Neural cell (in vitro differentiated cells): ENCODE measurements at regions not wholly inside any gene's neighbourhood (a gene's known extent, or its start where the extent isn't known, plus 50 kb on each side); places are given as distances from the start of the nearest gene placed in this dataset.
A peak's percentile ranks its signal among the peaks of the same experiment; 100 is the strongest.

Source experiments
- H2AFZ ChIP-seq: fragments of 200-600, 300-800 bp; sonication (generic), shearing (Covaris generic); 2 replicates; pipeline ENCODE4 v1.6.0; 2014; ENCODE audit warnings: low read depth, mild to moderate bottlenecking, antibody characterized with exemption, low read length, moderate library complexity
- H3F3A ChIP-seq: fragments of 200-600 bp; shearing (Covaris generic); 2 replicates; pipeline ENCODE4 v1.6.1; 2016; ENCODE audit warnings: mild to moderate bottlenecking, moderate library complexity, mixed read lengths, antibody characterized with exemption, low read length; ENCODE audit not compliant: insufficient read depth, poor library complexity, severe bottlenecking
- H3K27ac ChIP-seq: fragments of 200-600, 300-800 bp; sonication (generic), shearing (Covaris generic); 2 replicates; pipeline ENCODE4 v1.5.1; 2014; ENCODE audit warnings: mild to moderate bottlenecking, low read length, moderate library complexity
- H3K27me3 ChIP-seq: fragments of 300-800, 200-600 bp; sonication (generic), shearing (Covaris generic); 2 replicates; pipeline ENCODE4 v1.6.0; 2014; ENCODE audit warnings: mild to moderate bottlenecking, low read depth, low read length, moderate library complexity; ENCODE audit not compliant: insufficient read depth
- H3K36me3 ChIP-seq: fragments of 300-800, 200-600 bp; sonication (generic), shearing (Covaris generic); 2 replicates; pipeline ENCODE4 v1.5.1; 2014; ENCODE audit warnings: mild to moderate bottlenecking, antibody characterized with exemption, low read length, moderate library complexity; ENCODE audit not compliant: insufficient read depth
- H3K4me2 ChIP-seq: fragments of 300-800, 200-600 bp; sonication (generic), shearing (Covaris generic); 2 replicates; pipeline ENCODE4 v1.6.0; 2014; ENCODE audit warnings: mild to moderate bottlenecking, low read length
- H3K4me3 ChIP-seq: fragments of 300-800, 200-600 bp; sonication (generic), shearing (Covaris generic); 2 replicates; pipeline ENCODE4 v1.5.1; 2014; ENCODE audit warnings: mild to moderate bottlenecking, low read length, moderate library complexity
- H3K79me2 ChIP-seq: fragments of 200-600 bp; shearing (Covaris generic); replicated peaks from 2 replicates; pipeline ENCODE4 v1.6.0; 2014; ENCODE audit warnings: mild to moderate bottlenecking, low read length, moderate library complexity; ENCODE audit not compliant: insufficient read depth
- H3K9ac ChIP-seq: fragments of 300-800, 200-600 bp; sonication (generic), shearing (Covaris generic); 2 replicates; pipeline ENCODE4 v1.6.1; 2016; ENCODE audit warnings: mild to moderate bottlenecking, low read length, mixed read lengths
- H3K9me2 ChIP-seq: fragments of 200-600 bp; shearing (Covaris generic); 2 replicates; pipeline ENCODE4 v1.6.1; 2016; ENCODE audit warnings: mild to moderate bottlenecking, low read length, mixed read lengths; ENCODE audit not compliant: insufficient read depth
- H3K9me3 ChIP-seq: fragments of 200-600, 300-800 bp; sonication (generic), shearing (Covaris generic); 2 replicates; pipeline ENCODE4 v1.6.1; 2016; ENCODE audit warnings: mild to moderate bottlenecking, mixed run types, low read length, moderate library complexity, mixed read lengths
- H4K20me1 ChIP-seq: fragments of 200-600 bp; shearing (Covaris generic); 2 replicates; pipeline ENCODE4 v1.6.1; 2016; ENCODE audit warnings: mild to moderate bottlenecking, mixed run types; ENCODE audit not compliant: insufficient read depth
- EP300 ChIP-seq: fragments of 450-650 bp; conservative IDR thresholded peaks from 2 replicates; pipeline ENCODE4 v1.6.1; 2014; ENCODE audit warnings: antibody characterized with exemption, mild to moderate bottlenecking, moderate library complexity; ENCODE audit not compliant: poor library complexity, severe bottlenecking
- EZH2 ChIP-seq: fragments of 200-600, 300-800 bp; shearing (Covaris generic), sonication (generic); IDR thresholded peaks from 2 replicates; pipeline ENCODE4 v1.6.1; 2014; ENCODE audit warnings: antibody characterized with exemption, low read length, borderline replicate concordance, mild to moderate bottlenecking; ENCODE audit not compliant: insufficient read depth, poor library complexity, severe bottlenecking
- MXI1 ChIP-seq: fragments of 450-650 bp; conservative IDR thresholded peaks from 2 replicates; pipeline ENCODE4 v1.6.1; 2014; ENCODE audit warnings: antibody characterized with exemption, mild to moderate bottlenecking; ENCODE audit not compliant: poor library complexity, severe bottlenecking
- POLR2AphosphoS5 ChIP-seq: IDR thresholded peaks from 2 replicates; pipeline ENCODE4 v1.6.1; 2012
- RAD21 ChIP-seq: fragments of 450-650 bp; conservative IDR thresholded peaks from 2 replicates; pipeline ENCODE4 v1.6.1; 2014; ENCODE audit warnings: antibody characterized with exemption, mild to moderate bottlenecking, moderate library complexity
- SMC3 ChIP-seq: fragments of 450-650 bp; conservative IDR thresholded peaks from 2 replicates; pipeline ENCODE4 v1.6.1; 2014; ENCODE audit warnings: antibody characterized with exemption, mild to moderate bottlenecking, moderate library complexity; ENCODE audit not compliant: poor library complexity
- TAF1 ChIP-seq: IDR thresholded peaks from 2 replicates; pipeline ENCODE4 v1.6.1; 2012; ENCODE audit warnings: low read depth
- TF ChIP-seq, protein P1 (sequence below): fragments of 450-650 bp; IDR thresholded peaks from 2 replicates; pipeline ENCODE4 v1.5.1; 2014; ENCODE audit warnings: antibody characterized with exemption, mild to moderate bottlenecking, moderate library complexity; ENCODE audit not compliant: poor library complexity, severe bottlenecking
- TF ChIP-seq, protein P2 (sequence below): IDR thresholded peaks from 2 replicates; pipeline ENCODE4 v1.6.1; 2012; ENCODE audit warnings: borderline replicate concordance

DNA sequence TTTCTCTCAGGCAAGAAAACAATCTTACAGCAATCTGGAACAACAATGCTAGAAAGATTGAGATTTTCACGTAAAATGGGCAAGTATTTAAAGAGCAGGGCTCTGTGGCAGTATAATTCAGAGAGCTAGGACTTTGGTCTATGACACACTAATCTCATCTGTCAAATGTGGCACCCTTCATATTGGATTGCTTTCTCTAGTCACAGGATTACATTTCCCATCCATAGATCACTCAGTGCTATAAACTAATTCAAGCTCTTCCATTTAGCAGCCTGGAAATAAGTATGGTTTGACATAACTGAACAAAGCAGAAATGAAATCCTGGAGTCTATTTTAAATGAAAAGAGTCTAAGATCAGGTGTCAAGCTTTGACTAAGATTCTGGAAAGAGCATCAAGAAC, 263.1 kb upstream of the TMPRSS15 start:
- Histone ChIP-seq H3K79me2 (no peaks in the 10 kb centered on the region), H3K4me3 (no peak overlapping the region), H3K36me3 (no peaks in the 10 kb centered on the region), H3K9me2 (no peaks in the 10 kb centered on the region), H3K9ac (no peak overlapping the region), H3K4me2 (peak overlapping the region; percentile 13), H4K20me1 (no peaks in the 10 kb centered on the region), H2AFZ (no peak overlapping the region), H3K9me3 (no peaks in the 10 kb centered on the region), H3K27ac (peak overlapping the region; percentile 48), H3F3A (peaks cover 6% of the 10 kb centered on the region), H3K27me3 (no peaks in the 10 kb centered on the region)
- TF ChIP-seq, protein P1, sequence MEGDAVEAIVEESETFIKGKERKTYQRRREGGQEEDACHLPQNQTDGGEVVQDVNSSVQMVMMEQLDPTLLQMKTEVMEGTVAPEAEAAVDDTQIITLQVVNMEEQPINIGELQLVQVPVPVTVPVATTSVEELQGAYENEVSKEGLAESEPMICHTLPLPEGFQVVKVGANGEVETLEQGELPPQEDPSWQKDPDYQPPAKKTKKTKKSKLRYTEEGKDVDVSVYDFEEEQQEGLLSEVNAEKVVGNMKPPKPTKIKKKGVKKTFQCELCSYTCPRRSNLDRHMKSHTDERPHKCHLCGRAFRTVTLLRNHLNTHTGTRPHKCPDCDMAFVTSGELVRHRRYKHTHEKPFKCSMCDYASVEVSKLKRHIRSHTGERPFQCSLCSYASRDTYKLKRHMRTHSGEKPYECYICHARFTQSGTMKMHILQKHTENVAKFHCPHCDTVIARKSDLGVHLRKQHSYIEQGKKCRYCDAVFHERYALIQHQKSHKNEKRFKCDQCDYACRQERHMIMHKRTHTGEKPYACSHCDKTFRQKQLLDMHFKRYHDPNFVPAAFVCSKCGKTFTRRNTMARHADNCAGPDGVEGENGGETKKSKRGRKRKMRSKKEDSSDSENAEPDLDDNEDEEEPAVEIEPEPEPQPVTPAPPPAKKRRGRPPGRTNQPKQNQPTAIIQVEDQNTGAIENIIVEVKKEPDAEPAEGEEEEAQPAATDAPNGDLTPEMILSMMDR, result no peak
- TF ChIP-seq SMC3, result no peak
- TF ChIP-seq, protein P2, sequence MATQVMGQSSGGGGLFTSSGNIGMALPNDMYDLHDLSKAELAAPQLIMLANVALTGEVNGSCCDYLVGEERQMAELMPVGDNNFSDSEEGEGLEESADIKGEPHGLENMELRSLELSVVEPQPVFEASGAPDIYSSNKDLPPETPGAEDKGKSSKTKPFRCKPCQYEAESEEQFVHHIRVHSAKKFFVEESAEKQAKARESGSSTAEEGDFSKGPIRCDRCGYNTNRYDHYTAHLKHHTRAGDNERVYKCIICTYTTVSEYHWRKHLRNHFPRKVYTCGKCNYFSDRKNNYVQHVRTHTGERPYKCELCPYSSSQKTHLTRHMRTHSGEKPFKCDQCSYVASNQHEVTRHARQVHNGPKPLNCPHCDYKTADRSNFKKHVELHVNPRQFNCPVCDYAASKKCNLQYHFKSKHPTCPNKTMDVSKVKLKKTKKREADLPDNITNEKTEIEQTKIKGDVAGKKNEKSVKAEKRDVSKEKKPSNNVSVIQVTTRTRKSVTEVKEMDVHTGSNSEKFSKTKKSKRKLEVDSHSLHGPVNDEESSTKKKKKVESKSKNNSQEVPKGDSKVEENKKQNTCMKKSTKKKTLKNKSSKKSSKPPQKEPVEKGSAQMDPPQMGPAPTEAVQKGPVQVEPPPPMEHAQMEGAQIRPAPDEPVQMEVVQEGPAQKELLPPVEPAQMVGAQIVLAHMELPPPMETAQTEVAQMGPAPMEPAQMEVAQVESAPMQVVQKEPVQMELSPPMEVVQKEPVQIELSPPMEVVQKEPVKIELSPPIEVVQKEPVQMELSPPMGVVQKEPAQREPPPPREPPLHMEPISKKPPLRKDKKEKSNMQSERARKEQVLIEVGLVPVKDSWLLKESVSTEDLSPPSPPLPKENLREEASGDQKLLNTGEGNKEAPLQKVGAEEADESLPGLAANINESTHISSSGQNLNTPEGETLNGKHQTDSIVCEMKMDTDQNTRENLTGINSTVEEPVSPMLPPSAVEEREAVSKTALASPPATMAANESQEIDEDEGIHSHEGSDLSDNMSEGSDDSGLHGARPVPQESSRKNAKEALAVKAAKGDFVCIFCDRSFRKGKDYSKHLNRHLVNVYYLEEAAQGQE, result no peak
- no peak for TF ChIP-seq MXI1
- TF ChIP-seq POLR2AphosphoS5, result peak; percentile 62
- TF ChIP-seq TAF1, result no peak
- no peak for TF ChIP-seq EZH2
- TF ChIP-seq EP300, result peak; percentile 95
- peak; percentile 13 for TF ChIP-seq RAD21

DNA sequence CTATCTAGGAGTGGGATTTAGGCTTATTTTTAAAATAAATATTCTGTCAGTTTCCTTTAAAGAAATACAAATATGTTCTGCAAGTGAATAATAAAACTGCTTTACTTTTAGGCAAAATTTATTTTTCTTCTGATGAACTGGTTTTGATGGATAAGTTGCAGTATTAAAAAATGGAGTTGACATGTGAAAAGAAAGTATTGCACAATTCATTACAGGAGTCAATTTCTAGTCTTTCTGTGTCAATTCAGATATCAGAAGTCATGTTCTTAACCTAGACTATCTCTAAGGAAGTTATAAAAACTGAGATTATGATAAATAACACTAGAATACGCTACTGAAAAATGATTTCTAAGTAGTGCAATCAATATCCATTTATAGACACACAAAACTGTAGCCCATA, 270.2 kb upstream of the TMPRSS15 start:
- H4K20me1 ChIP-seq, result no peaks in the 10 kb centered on the region
- no peaks in the 10 kb centered on the region for H3F3A ChIP-seq

More for the DNA sequence above, 270.2 kb upstream of the TMPRSS15 start:
- H3K79me2 ChIP-seq, result no peaks in the 10 kb centered on the region
- H3K4me3 ChIP-seq, result no peak overlapping the region
- H3K4me2 ChIP-seq, result no peak overlapping the region
- no peaks in the 10 kb centered on the region for H3K9me2 ChIP-seq
- TF ChIP-seq, protein P1, result no peak
- H3K27ac ChIP-seq, result no peak overlapping the region
- no peaks in the 10 kb centered on the region for H3K9me3 ChIP-seq
- no peak overlapping the region for H3K9ac ChIP-seq
- H2AFZ ChIP-seq, result no peak overlapping the region
- no peaks in the 10 kb centered on the region for H3K27me3 ChIP-seq
- H3K36me3 ChIP-seq, result no peaks in the 10 kb centered on the region
